Stimulated activated naive B cell treated with anti-CD40 and anti-IgM and Interleukin-4, amounts not matched to agents 10 μg/mL and 1 μg/mL and 100 μg/mL, for 72 hours (primary cell): ENCODE measurements at regions not wholly inside any gene's neighbourhood (a gene's known extent, or its start where the extent isn't known, plus 50 kb on each side); places are given as distances from the start of the nearest gene placed in this dataset.

Experiments
- ATAC-seq, 2 donors: fragments of 150-1000 bp; cut with Tn5 transposase; replicated peaks; 2 replicates each; pipeline ENCODE4 v1.10.0; 2021; ENCODE audit warnings: moderate library complexity in 1 of 2
- DNase-seq: peaks from one replicate; pipeline ENCODE4 v3.0.0; 2021
- H3K27ac Mint-ChIP-seq: one replicate; pipeline ENCODE4 v1.8.0; 2022; ENCODE audit warnings: mild to moderate bottlenecking, mixed read lengths
- H3K27me3 Mint-ChIP-seq, 2 donors: one replicate each; pipeline ENCODE4 v1.8.0; 2022; ENCODE audit warnings: mixed read lengths in 2 of 2
- H3K36me3 Mint-ChIP-seq, 2 donors: one replicate each; pipeline ENCODE4 v1.8.0; 2022; ENCODE audit warnings: mixed read lengths in 2 of 2, mild to moderate bottlenecking in 1 of 2
- H3K4me1 Mint-ChIP-seq, 2 donors: one replicate each; pipeline ENCODE4 v1.8.0; 2022; ENCODE audit warnings: mixed read lengths in 2 of 2, mild to moderate bottlenecking in 1 of 2
- H3K4me3 Mint-ChIP-seq, 2 donors: one replicate each; pipeline ENCODE4 v1.8.0; 2022; ENCODE audit warnings: mild to moderate bottlenecking in 2 of 2, mixed read lengths in 2 of 2, moderate library complexity in 1 of 2
- H3K9me3 Mint-ChIP-seq, 2 donors: one replicate each; pipeline ENCODE4 v1.8.0; 2022; ENCODE audit warnings: mixed read lengths in 2 of 2, mild to moderate bottlenecking in 1 of 2

DNA sequence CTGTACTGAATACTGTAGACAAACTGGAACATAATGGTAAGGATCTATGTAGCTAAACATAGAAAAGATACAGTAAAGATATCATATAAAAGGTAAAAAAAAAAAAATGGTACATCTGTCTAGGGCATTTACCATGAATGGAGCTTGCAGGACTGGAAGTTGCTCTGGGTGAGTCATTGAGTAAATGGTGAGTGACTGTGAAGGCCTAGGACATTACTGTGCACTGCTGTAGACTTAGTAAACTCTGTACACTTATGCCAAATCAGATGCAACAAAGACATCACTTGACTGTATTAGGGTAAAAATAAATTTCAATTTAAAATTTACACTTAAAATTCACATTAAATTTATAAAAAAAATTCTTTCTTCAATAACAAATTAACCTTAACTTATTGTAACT is 281.3 kb upstream of the LMCD1 start:
- DNase-seq (no peak), ATAC-seq (no peak)
- peaks cover 0 to 2% of the 10 kb centered on the region in 2 donors for H3K9me3 Mint-ChIP-seq
- H3K27ac Mint-ChIP-seq = no peak overlapping the region
- no peak overlapping the region for H3K4me3 Mint-ChIP-seq
- peaks cover 0 to 5% of the 10 kb centered on the region in 2 donors for H3K27me3 Mint-ChIP-seq
- H3K36me3 Mint-ChIP-seq = no peaks in the 10 kb centered on the region
- no peaks in the 10 kb centered on the region for H3K4me1 Mint-ChIP-seq

DNA sequence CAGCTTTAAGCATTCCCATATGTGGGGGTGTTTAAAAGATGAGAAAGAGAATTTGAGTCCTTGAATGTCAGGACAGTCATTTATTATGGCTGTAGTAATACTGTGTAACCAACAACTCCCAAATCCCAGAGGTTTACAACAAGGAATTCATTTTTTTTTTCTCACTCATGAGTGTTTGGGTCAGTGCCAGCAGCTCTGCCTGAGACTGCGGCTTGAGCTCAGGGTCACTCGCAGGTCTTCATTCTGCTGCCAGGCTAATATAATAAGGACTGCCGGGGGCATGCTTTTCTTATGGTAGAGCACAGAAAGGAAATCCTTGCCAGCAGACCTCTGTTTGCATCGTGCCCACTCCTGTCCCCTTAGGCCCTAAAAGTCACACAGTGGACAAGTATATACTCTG is 277.9 kb upstream of the LMCD1 start:
- no peak overlapping the region for H3K27ac Mint-ChIP-seq

DNA sequence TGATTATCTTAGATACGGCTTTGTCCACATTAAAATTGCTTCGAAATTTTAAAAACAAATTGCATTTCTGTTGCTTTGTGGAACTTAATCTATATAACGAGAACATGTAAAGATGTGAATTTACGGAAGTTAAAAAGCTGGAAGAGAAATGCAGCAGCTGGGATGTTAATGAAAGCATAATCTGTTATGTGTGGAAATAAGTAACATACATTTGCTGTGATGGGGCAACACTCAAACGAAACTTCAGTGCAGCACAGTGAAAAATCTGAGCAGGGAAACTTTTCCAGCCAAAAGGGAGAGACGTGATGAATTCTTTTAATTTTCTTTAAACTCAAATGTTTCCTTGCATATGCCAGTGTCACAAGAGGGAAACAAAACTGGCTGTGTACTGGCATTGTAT is 276.7 kb upstream of the LMCD1 start:
- Mint-ChIP-seq H3K27me3 (no peaks in the 10 kb centered on the region), H3K4me1 (no peaks in the 10 kb centered on the region), H3K27ac (no peak overlapping the region), H3K9me3 (no peaks in the 10 kb centered on the region), H3K36me3 (no peaks in the 10 kb centered on the region), H3K4me3 (no peak overlapping the region)
- ATAC-seq (no peak), DNase-seq (no peak)

More for the DNA sequence above, 277.9 kb upstream of the LMCD1 start:
- Mint-ChIP-seq H3K27me3 (no peaks in the 10 kb centered on the region), H3K4me3 (no peak overlapping the region), H3K4me1 (no peaks in the 10 kb centered on the region), H3K36me3 (no peaks in the 10 kb centered on the region), H3K9me3 (no peaks in the 10 kb centered on the region)
- ATAC-seq (no peak), DNase-seq (no peak)

DNA sequence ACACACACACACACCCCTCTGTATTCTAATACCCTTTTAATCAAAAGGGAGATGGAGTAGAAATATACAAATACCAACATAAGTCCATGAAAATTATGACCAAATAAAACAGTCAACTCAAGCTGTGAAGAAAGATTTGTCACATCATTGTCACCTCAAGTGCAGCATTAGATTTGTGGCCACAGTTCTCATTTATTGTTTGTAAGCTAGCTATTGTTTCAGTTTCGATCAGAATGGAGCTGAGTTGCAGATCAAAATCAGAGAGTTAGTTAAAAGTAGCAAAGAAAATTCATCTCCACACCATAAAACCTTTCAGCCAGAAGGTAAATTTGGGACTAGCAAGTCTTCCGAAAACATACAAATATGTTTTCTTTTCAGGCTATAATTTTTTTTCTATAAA is 267.7 kb upstream of the LMCD1 start:
- ATAC-seq (no peak), DNase-seq (no peak)
- Mint-ChIP-seq H3K4me3 (no peak overlapping the region), H3K36me3 (no peaks in the 10 kb centered on the region), H3K27ac (no peak overlapping the region), H3K4me1 (no peaks in the 10 kb centered on the region), H3K27me3 (peaks cover 0 to 13% of the 10 kb centered on the region in 2 donors), H3K9me3 (no peaks in the 10 kb centered on the region)

DNA sequence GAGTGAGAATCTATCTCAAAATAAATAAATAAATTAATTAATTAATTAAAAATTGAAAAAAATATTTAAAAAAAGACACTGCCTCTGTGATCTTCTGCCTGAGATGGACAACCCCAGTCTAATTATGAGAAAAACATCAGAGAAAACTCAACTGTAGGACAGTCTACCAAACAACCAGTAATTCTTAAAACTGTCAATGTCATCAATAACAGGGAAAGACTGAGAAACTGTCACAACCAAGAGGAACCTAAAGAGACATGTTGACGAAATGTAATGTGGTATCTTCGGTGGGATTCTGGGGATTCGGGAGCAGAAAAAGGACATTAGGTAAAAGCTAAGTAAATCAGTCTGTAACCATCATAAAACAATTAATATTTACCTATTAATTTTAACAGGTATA is 265.4 kb upstream of the LMCD1 start:
- no peak overlapping the region for H3K4me3 Mint-ChIP-seq
- DNase-seq (no peak), ATAC-seq (no peak)
- no peaks in the 10 kb centered on the region for H3K4me1 Mint-ChIP-seq
- H3K9me3 Mint-ChIP-seq = no peaks in the 10 kb centered on the region
- no peaks in the 10 kb centered on the region for H3K36me3 Mint-ChIP-seq
- peaks cover 0 to 13% of the 10 kb centered on the region in 2 donors for H3K27me3 Mint-ChIP-seq
- H3K27ac Mint-ChIP-seq = no peak overlapping the region

DNA sequence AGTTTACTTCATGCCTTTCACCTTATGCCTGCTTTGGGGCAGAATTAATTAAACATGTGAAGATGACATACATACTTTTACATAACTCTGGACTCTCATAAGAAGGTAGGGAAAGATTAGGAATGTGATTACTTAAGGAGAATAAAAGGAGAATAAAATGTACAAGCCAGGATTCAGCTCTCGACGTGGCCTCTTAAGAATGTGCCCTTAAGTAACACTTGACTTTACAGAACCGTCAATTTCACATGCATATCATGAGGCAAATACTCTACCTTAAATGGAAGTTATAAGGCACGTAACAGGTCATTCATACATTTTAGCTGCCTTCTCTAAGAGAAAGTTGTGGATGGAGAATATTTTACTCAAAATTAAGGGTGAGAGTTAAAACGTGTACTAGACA is 263.7 kb upstream of the LMCD1 start:
- ATAC-seq (no peak), DNase-seq (no peak)
- Mint-ChIP-seq H3K36me3 (no peaks in the 10 kb centered on the region), H3K27me3 (peaks cover 0 to 6% of the 10 kb centered on the region in 2 donors), H3K9me3 (peaks cover 0 to 3% of the 10 kb centered on the region in 2 donors), H3K4me3 (no peak overlapping the region), H3K4me1 (no peaks in the 10 kb centered on the region), H3K27ac (no peak overlapping the region)

DNA sequence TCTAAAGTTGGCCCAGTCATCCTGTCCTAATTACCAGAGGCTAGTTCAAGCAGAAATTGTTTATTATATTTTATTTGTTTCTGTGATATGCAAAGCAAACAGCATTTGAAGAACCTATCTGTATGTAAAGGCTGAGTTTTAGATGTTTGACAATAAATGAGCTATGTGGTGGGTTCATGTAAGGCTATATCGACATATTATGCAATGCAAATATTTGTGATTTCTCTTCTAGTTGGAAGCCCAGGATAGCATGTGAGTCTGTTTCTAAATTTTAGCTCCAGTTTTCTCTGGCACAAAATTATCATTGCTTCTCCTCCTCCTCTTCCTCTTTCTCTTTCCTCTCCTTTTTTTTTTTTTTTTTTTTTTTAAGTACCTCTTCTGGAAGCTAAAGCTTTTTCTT is 263.2 kb upstream of the LMCD1 start:
- no peaks in the 10 kb centered on the region for H3K4me1 Mint-ChIP-seq

DNA sequence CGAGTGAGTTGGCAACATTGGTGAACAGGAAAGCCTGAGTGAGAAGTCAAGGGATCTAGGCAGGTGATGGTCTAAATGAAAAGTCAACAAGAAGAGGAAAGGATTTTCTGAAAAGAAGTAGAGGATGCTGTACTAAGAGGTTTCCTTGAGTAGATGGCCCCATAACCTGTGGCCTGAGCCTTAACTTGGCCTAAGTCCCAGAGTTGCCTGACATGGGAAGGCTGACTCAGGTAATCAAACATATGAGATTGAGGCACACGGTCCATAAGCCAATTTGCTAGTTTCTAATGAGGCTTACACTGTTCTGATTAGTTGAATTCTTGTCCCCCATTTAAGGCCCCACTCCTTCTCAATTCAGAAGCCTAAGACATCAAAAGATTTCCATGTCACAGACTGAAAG is 262.5 kb upstream of the LMCD1 start:
- no peak overlapping the region for H3K27ac Mint-ChIP-seq
- DNase-seq (no peak), ATAC-seq (no peak)

More for the DNA sequence above, 263.2 kb upstream of the LMCD1 start:
- H3K9me3 Mint-ChIP-seq = peaks cover 0 to 5% of the 10 kb centered on the region in 2 donors
- ATAC-seq = no peak
- H3K27me3 Mint-ChIP-seq = peaks cover 0 to 6% of the 10 kb centered on the region in 2 donors
- DNase-seq = no peak
- H3K4me3 Mint-ChIP-seq = no peak overlapping the region
- no peak overlapping the region for H3K27ac Mint-ChIP-seq
- no peaks in the 10 kb centered on the region for H3K36me3 Mint-ChIP-seq

DNA sequence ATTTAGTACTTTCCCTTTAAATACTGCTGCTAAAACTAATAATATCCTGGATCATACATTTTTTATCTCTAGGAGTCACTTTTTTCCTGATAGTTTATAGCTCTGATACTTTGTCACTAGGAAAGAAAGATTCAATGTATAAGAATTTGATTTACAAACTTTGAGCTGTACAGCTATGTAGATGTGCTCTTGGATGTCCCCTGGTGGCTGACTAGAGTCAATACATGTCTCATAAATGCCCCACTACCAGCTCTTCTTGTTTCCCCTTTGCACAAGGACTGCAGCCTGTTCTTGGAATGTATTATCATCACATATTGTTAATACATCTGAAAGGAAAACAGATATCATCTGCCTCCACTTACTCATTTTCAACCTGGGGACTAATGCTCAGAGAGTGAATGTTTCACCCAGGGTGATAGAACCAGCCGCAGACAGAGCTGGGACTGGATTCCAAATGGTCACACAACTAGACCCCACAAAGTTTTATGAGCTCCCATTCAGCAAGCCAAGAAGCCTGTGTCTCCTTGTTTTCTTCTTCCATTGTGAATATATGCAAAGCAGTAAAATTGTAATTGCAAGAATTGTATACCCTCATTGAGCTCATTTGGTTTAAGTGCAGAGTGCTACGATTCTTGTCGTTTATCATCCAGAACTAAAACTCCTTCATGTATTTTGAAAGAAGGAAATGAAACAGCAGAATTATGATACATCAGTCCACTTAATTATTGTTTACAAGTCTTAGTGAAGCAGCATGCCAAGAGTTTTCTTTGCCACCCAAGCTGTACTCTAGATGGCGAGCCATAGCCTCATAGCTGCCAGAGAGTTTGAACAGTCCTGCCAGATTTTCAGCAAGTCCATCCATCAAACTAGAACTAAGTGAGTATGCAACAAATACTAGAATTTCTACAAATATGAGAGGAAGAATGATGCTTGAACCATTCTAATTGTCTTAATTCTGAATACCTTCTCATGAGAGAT is 261.6 kb upstream of the LMCD1 start:
- Mint-ChIP-seq H3K4me1 (no peaks in the 10 kb centered on the region), H3K36me3 (no peaks in the 10 kb centered on the region)
- DNase-seq = no peak

More for the DNA sequence above, 262.5 kb upstream of the LMCD1 start:
- Mint-ChIP-seq H3K4me3 (no peak overlapping the region), H3K27me3 (peaks cover 0 to 6% of the 10 kb centered on the region in 2 donors), H3K36me3 (no peaks in the 10 kb centered on the region), H3K9me3 (peaks cover 0 to 5% of the 10 kb centered on the region in 2 donors), H3K4me1 (no peaks in the 10 kb centered on the region)

DNA sequence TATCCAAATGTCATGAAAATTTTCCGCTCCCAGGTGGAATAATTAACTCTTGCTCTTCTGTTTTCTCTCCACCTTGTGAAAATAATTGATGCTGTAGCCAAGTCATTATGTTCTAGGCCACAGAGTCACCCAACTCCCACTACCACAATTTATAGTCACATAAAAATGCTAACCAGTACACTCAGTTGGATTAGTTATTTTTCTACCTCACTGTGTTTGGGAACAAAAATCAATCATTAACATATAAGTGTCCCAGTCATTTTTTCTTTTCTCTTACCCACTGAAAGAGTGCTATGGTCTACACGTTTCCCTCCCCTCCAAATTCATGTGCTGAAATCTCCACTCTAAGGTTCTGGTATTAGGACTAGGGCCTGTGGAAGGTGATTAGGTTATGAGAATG is 255.6 kb upstream of the LMCD1 start:
- H3K9me3 Mint-ChIP-seq = peaks cover 4 to 8% of the 10 kb centered on the region in 2 donors
- DNase-seq = no peak
- no peak overlapping the region for H3K4me3 Mint-ChIP-seq
- H3K27me3 Mint-ChIP-seq = no peaks in the 10 kb centered on the region
- ATAC-seq = no peak
- H3K4me1 Mint-ChIP-seq = no peaks in the 10 kb centered on the region
- H3K36me3 Mint-ChIP-seq = no peaks in the 10 kb centered on the region
- no peak overlapping the region for H3K27ac Mint-ChIP-seq

More for the DNA sequence above, 261.6 kb upstream of the LMCD1 start:
- peaks cover 0 to 1% of the 10 kb centered on the region in 2 donors for H3K27me3 Mint-ChIP-seq
- peaks cover 4 to 5% of the 10 kb centered on the region in 2 donors for H3K9me3 Mint-ChIP-seq
- no peak overlapping the region for H3K4me3 Mint-ChIP-seq
- no peak overlapping the region for H3K27ac Mint-ChIP-seq
- ATAC-seq = peak; percentile 71 to 75

DNA sequence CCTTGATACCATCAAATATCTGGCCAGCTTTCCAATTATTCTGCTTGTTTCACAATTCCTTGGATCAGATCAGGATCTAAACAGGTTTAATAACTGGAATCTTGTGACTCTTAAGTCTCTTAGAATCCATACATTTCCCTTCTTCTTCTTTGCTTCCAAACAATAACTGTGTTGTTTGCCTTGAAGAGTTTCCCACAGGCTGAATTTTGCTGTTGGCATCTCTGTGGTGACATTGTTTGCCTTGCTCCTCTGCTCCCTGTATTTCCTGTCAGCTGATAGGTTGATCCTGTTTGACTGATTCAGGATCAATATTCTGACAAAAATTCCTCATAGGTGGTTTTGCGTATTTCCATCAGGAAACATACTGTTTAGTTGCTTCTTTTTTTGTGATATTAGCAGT is 248.4 kb upstream of the LMCD1 start:
- DNase-seq (no peak), ATAC-seq (no peak)
- Mint-ChIP-seq H3K9me3 (peaks cover 0 to 8% of the 10 kb centered on the region in 2 donors), H3K27ac (no peak overlapping the region), H3K36me3 (no peaks in the 10 kb centered on the region), H3K4me1 (no peaks in the 10 kb centered on the region), H3K4me3 (no peak overlapping the region), H3K27me3 (no peaks in the 10 kb centered on the region)

DNA sequence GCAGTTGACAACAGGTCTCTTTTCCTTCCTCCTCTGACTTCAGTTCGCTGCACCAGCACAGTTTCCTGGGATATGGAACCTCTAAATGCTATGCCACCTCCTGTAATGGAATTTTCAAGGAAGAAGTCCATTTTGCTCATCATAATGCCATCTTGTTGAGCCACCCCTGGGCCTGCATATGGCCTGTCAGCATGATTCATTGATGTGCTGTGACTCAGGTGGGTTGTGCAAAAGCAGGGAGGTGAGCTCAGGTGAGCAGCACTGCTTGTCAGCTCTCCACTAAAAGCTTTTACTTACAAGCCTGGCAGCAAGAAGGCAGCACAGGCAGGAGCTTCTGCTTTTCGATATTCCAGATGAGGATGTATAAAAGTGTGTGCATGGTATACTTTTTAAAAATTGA is 247.1 kb upstream of the LMCD1 start:
- no peak for ATAC-seq

DNA sequence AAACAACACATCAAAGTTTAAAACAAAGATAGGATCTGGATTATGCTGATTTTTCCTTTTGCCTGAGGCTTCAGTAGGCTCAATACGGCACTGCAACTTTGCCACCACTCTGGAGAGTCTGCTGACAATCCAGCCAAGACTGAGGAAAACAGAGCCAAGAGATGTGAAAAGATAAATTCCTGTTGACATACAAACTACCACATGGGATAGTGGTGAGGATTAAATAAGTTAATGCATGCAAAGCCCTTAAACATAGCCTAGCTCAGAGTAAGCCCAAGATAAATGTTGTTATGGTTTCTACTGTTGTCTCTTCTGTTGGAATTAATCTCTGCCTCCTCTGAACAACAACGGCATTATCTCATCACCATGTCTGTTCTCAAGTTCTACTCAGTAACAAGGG is 245.9 kb upstream of the LMCD1 start:
- H3K4me1 Mint-ChIP-seq = no peaks in the 10 kb centered on the region
- no peak overlapping the region for H3K4me3 Mint-ChIP-seq
- H3K9me3 Mint-ChIP-seq = peaks cover 0 to 10% of the 10 kb centered on the region in 2 donors
- H3K27ac Mint-ChIP-seq = no peak overlapping the region
- ATAC-seq (no peak), DNase-seq (no peak)
- no peaks in the 10 kb centered on the region for H3K36me3 Mint-ChIP-seq
- H3K27me3 Mint-ChIP-seq = no peaks in the 10 kb centered on the region

More for the DNA sequence above, 247.1 kb upstream of the LMCD1 start:
- no peaks in the 10 kb centered on the region for H3K4me1 Mint-ChIP-seq
- no peak overlapping the region for H3K4me3 Mint-ChIP-seq
- H3K36me3 Mint-ChIP-seq = no peaks in the 10 kb centered on the region
- DNase-seq = no peak
- H3K27ac Mint-ChIP-seq = no peak overlapping the region
- no peaks in the 10 kb centered on the region for H3K27me3 Mint-ChIP-seq
- peaks cover 0 to 10% of the 10 kb centered on the region in 2 donors for H3K9me3 Mint-ChIP-seq

DNA sequence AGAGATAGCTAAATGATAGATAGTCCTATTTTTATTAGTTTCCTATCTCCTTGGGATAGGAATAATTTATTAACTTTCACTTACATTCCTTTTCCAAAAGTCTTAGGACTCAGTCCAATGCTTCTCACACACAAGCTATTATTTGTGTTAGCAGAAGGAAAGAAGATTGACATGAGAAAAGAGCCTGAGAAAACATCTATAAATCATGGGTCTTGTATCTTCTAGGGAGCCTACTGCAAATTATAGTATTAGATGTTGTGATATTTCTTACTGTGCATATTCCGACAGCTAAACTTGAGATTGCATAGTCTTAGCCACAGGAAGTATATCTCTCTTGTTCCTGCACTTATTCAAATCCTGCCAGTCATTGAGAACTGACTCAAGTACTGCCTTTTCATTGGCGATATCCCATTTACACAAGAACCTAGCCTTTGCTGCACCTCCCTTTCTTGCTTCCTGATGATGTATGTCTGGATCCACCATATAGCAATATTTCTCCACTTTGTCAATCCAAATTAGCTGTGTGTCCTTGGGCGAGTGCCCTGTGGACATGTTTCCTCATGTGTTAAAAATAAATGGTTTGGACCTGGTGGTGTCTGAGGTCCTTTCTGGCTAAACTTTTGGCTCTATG is 245.1 kb upstream of the LMCD1 start:
- Mint-ChIP-seq H3K9me3 (peaks cover 0 to 10% of the 10 kb centered on the region in 2 donors), H3K4me3 (no peak overlapping the region), H3K27ac (no peak overlapping the region), H3K36me3 (no peaks in the 10 kb centered on the region), H3K27me3 (no peaks in the 10 kb centered on the region), H3K4me1 (no peaks in the 10 kb centered on the region)
- DNase-seq = no peak
- no peak for ATAC-seq

DNA sequence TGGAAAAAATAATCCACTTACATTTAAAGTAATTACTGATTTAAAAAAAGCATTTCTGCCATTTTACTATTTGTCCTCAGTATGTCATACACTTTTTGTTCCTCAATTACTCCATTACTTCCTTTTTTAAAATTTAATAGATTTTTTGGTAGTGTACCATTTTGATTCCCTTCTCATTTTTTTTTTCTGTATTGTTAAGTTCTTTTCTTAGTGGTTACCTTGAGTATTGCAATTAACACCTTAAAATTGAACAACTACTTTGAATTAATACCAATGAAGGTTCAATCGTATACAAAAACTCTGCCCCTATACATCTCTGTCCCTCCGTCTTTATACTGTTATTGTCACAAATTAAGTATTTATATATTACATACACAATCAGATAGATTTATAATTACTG is 240.6 kb upstream of the LMCD1 start:
- H3K4me3 Mint-ChIP-seq = no peak overlapping the region
- no peak overlapping the region for H3K27ac Mint-ChIP-seq
- H3K36me3 Mint-ChIP-seq = no peaks in the 10 kb centered on the region
- H3K27me3 Mint-ChIP-seq = no peaks in the 10 kb centered on the region
- no peaks in the 10 kb centered on the region for H3K4me1 Mint-ChIP-seq
- DNase-seq (no peak), ATAC-seq (no peak)
- peaks cover 0 to 8% of the 10 kb centered on the region in 2 donors for H3K9me3 Mint-ChIP-seq
